Keratinocyte (primary cell): ENCODE measurements at regions not wholly inside any gene's neighbourhood (a gene's known extent, or its start where the extent isn't known, plus 50 kb on each side); places are given as distances from the start of the nearest gene placed in this dataset.

Experiments
- EZH2 ChIP-seq: IDR thresholded peaks from one replicate; pipeline ENCODE4 v1.6.1; 2012; ENCODE audit warnings: inconsistent platforms, mild to moderate bottlenecking, low read length, moderate library complexity
- TF ChIP-seq, protein P1 (sequence below), 3 experiments: IDR thresholded peaks in 1 of 3; conservative IDR thresholded peaks in 1 of 3; optimal IDR thresholded peaks in 1 of 3; 2 replicates in 2 of 3; 3 replicates in 1 of 3; pipeline versions ENCODE3 to v1.5.1; 2011; ENCODE audit warnings: low read length in 3 of 3, mild to moderate bottlenecking in 3 of 3, moderate library complexity in 2 of 3, control low read depth in 1 of 3, inconsistent platforms in 1 of 3; ENCODE audit not compliant: insufficient read depth in 2 of 3; ENCODE audit errors: extremely low read depth in 1 of 3

DNA sequence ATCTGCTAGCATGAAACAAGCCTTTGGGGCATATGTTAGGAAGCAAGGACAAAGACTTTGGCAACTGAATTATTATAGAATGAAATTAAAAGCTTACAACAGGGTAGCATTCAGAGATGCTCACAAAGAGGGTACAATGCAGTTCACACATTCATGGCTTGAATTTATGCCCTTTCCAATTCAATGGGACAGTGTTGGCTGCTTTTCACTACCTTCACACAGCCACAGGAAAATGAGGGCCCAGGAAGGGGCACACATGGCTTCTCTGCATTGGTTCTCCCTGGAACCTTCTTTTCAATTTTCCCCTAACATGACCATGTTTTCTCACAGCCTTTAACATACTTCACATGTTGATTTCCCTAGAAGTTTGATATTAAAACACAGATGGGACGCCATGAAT is 978.1 kb downstream of the TMEM182 start:
- TF ChIP-seq, protein P1, sequence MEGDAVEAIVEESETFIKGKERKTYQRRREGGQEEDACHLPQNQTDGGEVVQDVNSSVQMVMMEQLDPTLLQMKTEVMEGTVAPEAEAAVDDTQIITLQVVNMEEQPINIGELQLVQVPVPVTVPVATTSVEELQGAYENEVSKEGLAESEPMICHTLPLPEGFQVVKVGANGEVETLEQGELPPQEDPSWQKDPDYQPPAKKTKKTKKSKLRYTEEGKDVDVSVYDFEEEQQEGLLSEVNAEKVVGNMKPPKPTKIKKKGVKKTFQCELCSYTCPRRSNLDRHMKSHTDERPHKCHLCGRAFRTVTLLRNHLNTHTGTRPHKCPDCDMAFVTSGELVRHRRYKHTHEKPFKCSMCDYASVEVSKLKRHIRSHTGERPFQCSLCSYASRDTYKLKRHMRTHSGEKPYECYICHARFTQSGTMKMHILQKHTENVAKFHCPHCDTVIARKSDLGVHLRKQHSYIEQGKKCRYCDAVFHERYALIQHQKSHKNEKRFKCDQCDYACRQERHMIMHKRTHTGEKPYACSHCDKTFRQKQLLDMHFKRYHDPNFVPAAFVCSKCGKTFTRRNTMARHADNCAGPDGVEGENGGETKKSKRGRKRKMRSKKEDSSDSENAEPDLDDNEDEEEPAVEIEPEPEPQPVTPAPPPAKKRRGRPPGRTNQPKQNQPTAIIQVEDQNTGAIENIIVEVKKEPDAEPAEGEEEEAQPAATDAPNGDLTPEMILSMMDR (optimal IDR thresholded peaks at IDR 0.05 in 1 of 3, IDR thresholded peaks at IDR 0.05 in 1 of 3, conservative IDR thresholded peaks at IDR 0.05 in 1 of 3; ENCODE audit: extremely low read depth in 1 of 3, insufficient read depth in 2 of 3, low read length in 3 of 3): no peak
- no peak for TF ChIP-seq EZH2
